ENCODE measurements at regions not wholly inside any gene's neighbourhood (a gene's known extent, or its start where the extent isn't known, plus 50 kb on each side); places are given as distances from the start of the nearest gene placed in this dataset.

- Histone ChIP-seq H3K4me1 (ENCODE audit: insufficient read depth, low read length, severe bottlenecking) (peaks cover 20% of the 10 kb centered on the region), H2AFZ (ENCODE audit: low read length) (no peak overlapping the region), H3K27ac (ENCODE audit: low read depth, low read length, poor library complexity, severe bottlenecking) (no peak overlapping the region), H3K4me2 (ENCODE audit: low read length) (no peak overlapping the region), H3K9me3 (ENCODE audit: low read length) (no peaks in the 10 kb centered on the region), H3K9me2 (ENCODE audit: low read depth, low read length) (no peaks in the 10 kb centered on the region), H4K20me1 (ENCODE audit: insufficient read depth, low read length) (no peaks in the 10 kb centered on the region), H3K4me3 (ENCODE audit: low read depth, low read length, poor library complexity, severe bottlenecking) (no peak overlapping the region), H3F3A (ENCODE audit: insufficient read depth, low read length) (no peaks in the 10 kb centered on the region), H3K9ac (ENCODE audit: low read length) (no peak overlapping the region), H3K79me2 (ENCODE audit: insufficient read depth, low read length) (no peaks in the 10 kb centered on the region), H3K36me3 (ENCODE audit: insufficient read depth, low read length) (no peaks in the 10 kb centered on the region), H3K27me3 (ENCODE audit: insufficient read depth, low read length) (no peaks in the 10 kb centered on the region)
- no peak for TF ChIP-seq CTCF (IDR thresholded peaks at IDR 0.05; ENCODE audit: low read length)
- TF ChIP-seq EZH2 (IDR thresholded peaks at IDR 0.05; ENCODE audit: borderline replicate concordance, low read length) = no peak
Measured at GRCh38 chr16:13421726-13422125, 498.2 kb upstream of the ERCC4 start.

- H3F3A ChIP-seq (ENCODE audit: insufficient read depth, low read length) = peaks cover 4% of the 10 kb centered on the region; the same call in 1 of the 2 replicates
- H2AFZ ChIP-seq (ENCODE audit: low read length) = peak overlapping the region; percentile 57; the same call in 1 of the 2 replicates
- no peaks in the 10 kb centered on the region for H3K9me3 ChIP-seq (ENCODE audit: low read length)
- H3K27ac ChIP-seq (ENCODE audit: low read depth, low read length, poor library complexity, severe bottlenecking) = peak overlapping the region; percentile 74
- peaks cover 61% of the 10 kb centered on the region for H3K4me1 ChIP-seq (ENCODE audit: insufficient read depth, low read length, severe bottlenecking)
- H3K4me2 ChIP-seq (ENCODE audit: low read length) = peak overlapping the region; percentile 20; the same call in 1 of the 2 replicates
- H3K4me3 ChIP-seq (ENCODE audit: low read depth, low read length, poor library complexity, severe bottlenecking) = no peak overlapping the region
- no peaks in the 10 kb centered on the region for H3K79me2 ChIP-seq (ENCODE audit: insufficient read depth, low read length)
- no peaks in the 10 kb centered on the region for H4K20me1 ChIP-seq (ENCODE audit: insufficient read depth, low read length)
- H3K36me3 ChIP-seq (ENCODE audit: insufficient read depth, low read length) = no peaks in the 10 kb centered on the region
- TF ChIP-seq CTCF (IDR thresholded peaks at IDR 0.05; ENCODE audit: low read length) (no peak), EZH2 (IDR thresholded peaks at IDR 0.05; ENCODE audit: borderline replicate concordance, low read length) (no peak)
- H3K27me3 ChIP-seq (ENCODE audit: insufficient read depth, low read length) = no peaks in the 10 kb centered on the region
- peak overlapping the region; percentile 29; the same call in 1 of the 2 replicates for H3K9ac ChIP-seq (ENCODE audit: low read length)
- H3K9me2 ChIP-seq (ENCODE audit: low read depth, low read length) = no peaks in the 10 kb centered on the region
Measured at GRCh38 chr16:13425836-13426235, 494.1 kb upstream of the ERCC4 start.

GRCh38 chr16:13426269-13426668 is 493.7 kb upstream of the ERCC4 start:
- Histone ChIP-seq H3K36me3 (ENCODE audit: insufficient read depth, low read length) (no peaks in the 10 kb centered on the region), H3K4me2 (ENCODE audit: low read length) (peak overlapping the region; percentile 20; the same call in 1 of the 2 replicates)

More at GRCh38 chr16:13426269-13426668, 493.7 kb upstream of the ERCC4 start:
- Histone ChIP-seq H3K27ac (ENCODE audit: low read depth, low read length, poor library complexity, severe bottlenecking) (peak overlapping the region; percentile 74), H3K4me3 (ENCODE audit: low read depth, low read length, poor library complexity, severe bottlenecking) (no peak overlapping the region), H3K9ac (ENCODE audit: low read length) (no peak overlapping the region), H3K9me3 (ENCODE audit: low read length) (no peaks in the 10 kb centered on the region), H3K27me3 (ENCODE audit: insufficient read depth, low read length) (no peaks in the 10 kb centered on the region), H3F3A (ENCODE audit: insufficient read depth, low read length) (peaks cover 4% of the 10 kb centered on the region; the same call in 1 of the 2 replicates), H4K20me1 (ENCODE audit: insufficient read depth, low read length) (no peaks in the 10 kb centered on the region), H3K79me2 (ENCODE audit: insufficient read depth, low read length) (no peaks in the 10 kb centered on the region), H3K4me1 (ENCODE audit: insufficient read depth, low read length, severe bottlenecking) (peaks cover 65% of the 10 kb centered on the region), H3K9me2 (ENCODE audit: low read depth, low read length) (no peaks in the 10 kb centered on the region), H2AFZ (ENCODE audit: low read length) (peak overlapping the region; percentile 57; the same call in 1 of the 2 replicates)
- TF ChIP-seq EZH2 (IDR thresholded peaks at IDR 0.05; ENCODE audit: borderline replicate concordance, low read length) (no peak), CTCF (IDR thresholded peaks at IDR 0.05; ENCODE audit: low read length) (peak; percentile 92)
